ENCODE measurements at regions not wholly inside any gene's neighbourhood (a gene's known extent, or its start where the extent isn't known, plus 50 kb on each side); places are given as distances from the start of the nearest gene placed in this dataset.
"Not testable (repeated sequence)": the region's sequence is repeated elsewhere in the genome, so short reads cannot be mapped to it uniquely, and the experiment has no call there.

GRCh38 chr2:125707611-125708010 is 948.3 kb upstream of the GYPC start:
- no peak for DNase-seq (ENCODE audit: low spot score)

GRCh38 chr2:125710561-125710960 is 945.4 kb upstream of the GYPC start:
- DNase-seq (ENCODE audit: low spot score) = no peak

- DNase-seq (ENCODE audit: low spot score) = no peak
Measured at GRCh38 chr2:125711075-125711474, 944.9 kb upstream of the GYPC start.

GRCh38 chr2:125713533-125713932 is 942.4 kb upstream of the GYPC start:
- no peak for DNase-seq (ENCODE audit: low spot score)

GRCh38 chr2:125721072-125721721 is 934.8 kb upstream of the GYPC start:
- no peak for DNase-seq (ENCODE audit: low spot score)

- no peak for DNase-seq (ENCODE audit: low spot score)
Measured at GRCh38 chr2:125730921-125731320, 925.0 kb upstream of the GYPC start.

- no peak for DNase-seq (ENCODE audit: low spot score)
Measured at GRCh38 chr2:125736306-125736705, 919.7 kb upstream of the GYPC start.

- no peak for DNase-seq (ENCODE audit: low spot score)
Measured at GRCh38 chr2:125745514-125745913, 910.4 kb upstream of the GYPC start.

- DNase-seq (ENCODE audit: low spot score) = no peak
Measured at GRCh38 chr2:125746321-125747164, 909.4 kb upstream of the GYPC start.

- no peak for DNase-seq (ENCODE audit: low spot score)
Measured at GRCh38 chr2:125747165-125747425, 908.9 kb upstream of the GYPC start.

- DNase-seq (ENCODE audit: low spot score) = no peak
Measured at GRCh38 chr2:125756431-125756830, 899.5 kb upstream of the GYPC start.

GRCh38 chr2:125796784-125797183 is 859.2 kb upstream of the GYPC start:
- no peak for DNase-seq (ENCODE audit: low spot score)

GRCh38 chr2:125797192-125797591 is 858.8 kb upstream of the GYPC start:
- no peak for DNase-seq (ENCODE audit: low spot score)

- no peak for DNase-seq (ENCODE audit: low spot score)
Measured at GRCh38 chr2:125822746-125823145, 833.2 kb upstream of the GYPC start.

- DNase-seq (ENCODE audit: low spot score) = not testable (repeated sequence)
Measured at GRCh38 chr2:125825781-125826180, 830.2 kb upstream of the GYPC start.

- no peak for DNase-seq (ENCODE audit: low spot score)
Measured at GRCh38 chr2:125837128-125837527, 818.8 kb upstream of the GYPC start.

- DNase-seq (ENCODE audit: low spot score) = no peak
Measured at GRCh38 chr2:125837611-125838010, 818.3 kb upstream of the GYPC start.

GRCh38 chr2:125839945-125840344 is 816.0 kb upstream of the GYPC start:
- DNase-seq (ENCODE audit: low spot score) = no peak

GRCh38 chr2:125842041-125842440 is 813.9 kb upstream of the GYPC start:
- no peak for DNase-seq (ENCODE audit: low spot score)

GRCh38 chr2:125850541-125850940 is 805.4 kb upstream of the GYPC start:
- DNase-seq (ENCODE audit: low spot score) = no peak

GRCh38 chr2:125852364-125852763 is 803.6 kb upstream of the GYPC start:
- DNase-seq (ENCODE audit: low spot score) = no peak

- no peak for DNase-seq (ENCODE audit: low spot score)
Measured at GRCh38 chr2:125853626-125854025, 802.3 kb upstream of the GYPC start.

GRCh38 chr2:125855204-125855603 is 800.8 kb upstream of the GYPC start:
- DNase-seq (ENCODE audit: low spot score) = no peak
